NAMALWA (cell line): ENCODE measurements at regions not wholly inside any gene's neighbourhood (a gene's known extent, or its start where the extent isn't known, plus 50 kb on each side); places are given as distances from the start of the nearest gene placed in this dataset.
A peak's percentile ranks its signal among the peaks of the same experiment; 100 is the strongest.

Source experiments
- DNase-seq: peaks from one replicate; pipeline ENCODE4 v3.0.0-alpha.2; 2015; ENCODE audit warnings: low spot score

- DNase-seq: no peak
Measured at GRCh38 chr4:186934244-186934643, 210.6 kb upstream of the FAT1 start.

- no peak for DNase-seq
Measured at GRCh38 chr4:186934841-186935443, 211.3 kb upstream of the FAT1 start.

- no peak for DNase-seq
Measured at GRCh38 chr4:186935901-186936300, 212.2 kb upstream of the FAT1 start.

- no peak for DNase-seq
Measured at GRCh38 chr4:186936496-186937375, 213.1 kb upstream of the FAT1 start.

GRCh38 chr4:186939226-186939625, 215.6 kb upstream of the FAT1 start:
- no peak for DNase-seq

GRCh38 chr4:186939766-186940165, 216.1 kb upstream of the FAT1 start:
- DNase-seq: no peak

GRCh38 chr4:186940476-186940875, 216.8 kb upstream of the FAT1 start:
- no peak for DNase-seq

GRCh38 chr4:186942758-186943377, 219.2 kb upstream of the FAT1 start:
- no peak for DNase-seq

GRCh38 chr4:186943411-186943810, 219.8 kb upstream of the FAT1 start:
- no peak for DNase-seq

- DNase-seq: no peak
Measured at GRCh38 chr4:186946136-186946535, 222.5 kb upstream of the FAT1 start.

GRCh38 chr4:186946682-186947294, 223.1 kb upstream of the FAT1 start:
- DNase-seq: no peak

GRCh38 chr4:186948361-186949242, 224.9 kb upstream of the FAT1 start:
- peak; percentile 6 for DNase-seq

- no peak for DNase-seq
Measured at GRCh38 chr4:186949847-186950246, 226.2 kb upstream of the FAT1 start.

- DNase-seq: no peak
Measured at GRCh38 chr4:186952709-186953108, 229.1 kb upstream of the FAT1 start.

GRCh38 chr4:186953599-186954260, 230.1 kb upstream of the FAT1 start:
- DNase-seq: no peak

- DNase-seq: no peak
Measured at GRCh38 chr4:186954509-186954908, 230.9 kb upstream of the FAT1 start.

GRCh38 chr4:186954956-186955355, 231.3 kb upstream of the FAT1 start:
- no peak for DNase-seq

GRCh38 chr4:186957952-186958555, 234.4 kb upstream of the FAT1 start:
- DNase-seq: no peak

GRCh38 chr4:186958726-186959350, 235.2 kb upstream of the FAT1 start:
- no peak for DNase-seq
